HL-60 (cell line): ENCODE measurements at regions not wholly inside any gene's neighbourhood (a gene's known extent, or its start where the extent isn't known, plus 50 kb on each side); places are given as distances from the start of the nearest gene placed in this dataset.

Source experiments
- GABPA ChIP-seq: IDR thresholded peaks from 2 replicates; pipeline ENCODE4 v1.6.1; 2012; ENCODE audit warnings: low read depth
- POLR2AphosphoS5 ChIP-seq: IDR thresholded peaks from 2 replicates; pipeline ENCODE4 v1.6.1; 2012; ENCODE audit warnings: low read depth
- REST ChIP-seq: IDR thresholded peaks from 2 replicates; pipeline ENCODE4 v1.6.1; 2012; ENCODE audit warnings: low read depth; ENCODE audit not compliant: insufficient replicate concordance
- SPI1 ChIP-seq: IDR thresholded peaks from 2 replicates; pipeline ENCODE4 v1.6.1; 2012; ENCODE audit warnings: low read depth, mild to moderate bottlenecking, borderline replicate concordance
- TF ChIP-seq, protein P1 (sequence below): IDR thresholded peaks from one replicate; pipeline ENCODE4 v1.5.1; 2011; ENCODE audit warnings: low read length, control low read depth, inconsistent platforms; ENCODE audit not compliant: insufficient read depth

- TF ChIP-seq, protein P1, sequence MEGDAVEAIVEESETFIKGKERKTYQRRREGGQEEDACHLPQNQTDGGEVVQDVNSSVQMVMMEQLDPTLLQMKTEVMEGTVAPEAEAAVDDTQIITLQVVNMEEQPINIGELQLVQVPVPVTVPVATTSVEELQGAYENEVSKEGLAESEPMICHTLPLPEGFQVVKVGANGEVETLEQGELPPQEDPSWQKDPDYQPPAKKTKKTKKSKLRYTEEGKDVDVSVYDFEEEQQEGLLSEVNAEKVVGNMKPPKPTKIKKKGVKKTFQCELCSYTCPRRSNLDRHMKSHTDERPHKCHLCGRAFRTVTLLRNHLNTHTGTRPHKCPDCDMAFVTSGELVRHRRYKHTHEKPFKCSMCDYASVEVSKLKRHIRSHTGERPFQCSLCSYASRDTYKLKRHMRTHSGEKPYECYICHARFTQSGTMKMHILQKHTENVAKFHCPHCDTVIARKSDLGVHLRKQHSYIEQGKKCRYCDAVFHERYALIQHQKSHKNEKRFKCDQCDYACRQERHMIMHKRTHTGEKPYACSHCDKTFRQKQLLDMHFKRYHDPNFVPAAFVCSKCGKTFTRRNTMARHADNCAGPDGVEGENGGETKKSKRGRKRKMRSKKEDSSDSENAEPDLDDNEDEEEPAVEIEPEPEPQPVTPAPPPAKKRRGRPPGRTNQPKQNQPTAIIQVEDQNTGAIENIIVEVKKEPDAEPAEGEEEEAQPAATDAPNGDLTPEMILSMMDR = no peak
- TF ChIP-seq GABPA (no peak), REST (no peak), POLR2AphosphoS5 (no peak), SPI1 (no peak)
These were observed 389.4 kb upstream of the RBMS3 start for GRCh38 chr3:28891485-28891884.
